Natural killer cell (primary cell): ENCODE measurements at regions not wholly inside any gene's neighbourhood (a gene's known extent, or its start where the extent isn't known, plus 50 kb on each side); places are given as distances from the start of the nearest gene placed in this dataset.
"Not testable (repeated sequence)": the region's sequence is repeated elsewhere in the genome, so short reads cannot be mapped to it uniquely, and the experiment has no call there.

Experiments
- ATAC-seq, 3 donors: fragments of 150-1000 bp in 2 of 3; fragments of 200-7000 bp in 1 of 3; cut with Tn5 transposase; 1 replicate in 1 of 3; 2 replicates in 2 of 3; pipeline ENCODE4 v1.10.0; 2021; ENCODE audit warnings: mild to moderate bottlenecking in 2 of 3, moderate library complexity in 2 of 3
- DNase-seq, 2 donors: peaks; one replicate each; pipeline versions ENCODE4 v3.0.0 to v3.0.0-alpha.2; 2013 to 2021; ENCODE audit warnings: mixed read lengths in 1 of 2
- H3K27ac ChIP-seq: one replicate; pipeline ENCODE4 v1.5.1; 2013; ENCODE audit warnings: mild to moderate bottlenecking, low read length
- H3K27me3 ChIP-seq: one replicate; pipeline ENCODE4 v1.6.1; 2013; ENCODE audit warnings: low read length; ENCODE audit not compliant: control insufficient read depth, insufficient read depth
- H3K36me3 ChIP-seq: one replicate; pipeline ENCODE4 v1.6.1; 2013; ENCODE audit warnings: low read length; ENCODE audit not compliant: control insufficient read depth, insufficient read depth
- H3K4me1 ChIP-seq: one replicate; pipeline ENCODE4 v1.6.1; 2013; ENCODE audit warnings: low read length; ENCODE audit not compliant: control insufficient read depth, insufficient read depth
- H3K4me3 ChIP-seq: one replicate; pipeline ENCODE4 v1.5.1; 2013; ENCODE audit warnings: low read length
- H3K9me3 ChIP-seq: one replicate; pipeline ENCODE4 v1.6.1; 2013; ENCODE audit warnings: low read length; ENCODE audit not compliant: control insufficient read depth, insufficient read depth
- H3K27ac Mint-ChIP-seq, 2 donors: one replicate each; pipeline ENCODE4 v1.8.0; 2022; ENCODE audit warnings: mild to moderate bottlenecking in 2 of 2, mixed read lengths in 2 of 2, moderate library complexity in 1 of 2
- H3K27me3 Mint-ChIP-seq, 2 donors: one replicate each; pipeline ENCODE4 v1.8.0; 2022; ENCODE audit warnings: low read depth in 2 of 2, mixed read lengths in 2 of 2
- H3K36me3 Mint-ChIP-seq: one replicate; pipeline ENCODE4 v1.8.0; 2022; ENCODE audit warnings: mixed read lengths
- H3K4me1 Mint-ChIP-seq, 2 donors: one replicate each; pipeline ENCODE4 v1.8.0; 2022; ENCODE audit warnings: mixed read lengths in 2 of 2
- H3K4me3 Mint-ChIP-seq: one replicate; pipeline ENCODE4 v1.8.0; 2022; ENCODE audit warnings: mild to moderate bottlenecking, moderate library complexity, mixed read lengths
- H3K9me3 Mint-ChIP-seq, 2 donors: one replicate each; pipeline ENCODE4 v1.8.0; 2022; ENCODE audit warnings: mixed read lengths in 2 of 2
- CTCF ChIP-seq: fragments of 200-600 bp; IDR thresholded peaks from one replicate; pipeline ENCODE4 v1.8.0; 2022; ENCODE audit warnings: antibody characterized with exemption
- WGBS: methylation state at CpG from one replicate; pipeline ENCODE4 v1.1.7; 2013; ENCODE audit warnings: missing lambda C conversion rate; ENCODE audit not compliant: insufficient coverage; 5-methylcytosine and 5-hydroxymethylcytosine counted together
- intact Hi-C: fragments of 100-400 bp; cut with micrococcal nuclease; formaldehyde crosslinking; loops from one replicate; pipeline ENCODE4 v1.14.2; 2022

GRCh38 chr3:170806676-170807075 is 63.3 kb downstream of the RPL22L1 start:
- intact Hi-C loops = no loop called here
- H3K36me3 Mint-ChIP-seq = no peaks in the 10 kb centered on the region
- Histone ChIP-seq H3K27me3 (no peaks in the 10 kb centered on the region), H3K4me3 (no peak overlapping the region), H3K9me3 (no peaks in the 10 kb centered on the region), H3K27ac (no peak overlapping the region), H3K36me3 (no peaks in the 10 kb centered on the region), H3K4me1 (no peaks in the 10 kb centered on the region)
- WGBS = 100% methylated on average over 1 of the region's 2 CpGs
- H3K27ac Mint-ChIP-seq = no peak overlapping the region
- DNase-seq (no peak), ATAC-seq (no peak)
- peaks cover 36% of the 10 kb centered on the region in 2 donors for H3K27me3 Mint-ChIP-seq
- H3K4me1 Mint-ChIP-seq = peaks cover under 1 to 2% of the 10 kb centered on the region in 2 donors
- H3K4me3 Mint-ChIP-seq = no peak overlapping the region
- TF ChIP-seq CTCF = no peak
- H3K9me3 Mint-ChIP-seq = no peaks in the 10 kb centered on the region

GRCh38 chr3:170806141-170806540 is 63.9 kb downstream of the RPL22L1 start:
- WGBS = 95% methylated on average over 5 of the region's 5 CpGs

GRCh38 chr3:170805296-170805695 is 64.7 kb downstream of the RPL22L1 start:
- H3K36me3 Mint-ChIP-seq, intact Hi-C loops, H3K4me1 Mint-ChIP-seq, H3K4me3 ChIP-seq, DNase-seq, H3K36me3 ChIP-seq, H3K9me3 Mint-ChIP-seq, ATAC-seq, H3K27ac Mint-ChIP-seq, H3K27ac ChIP-seq, H3K4me1 ChIP-seq, H3K9me3 ChIP-seq, H3K4me3 Mint-ChIP-seq, H3K27me3 ChIP-seq: not testable (repeated sequence)
- 88% methylated on average over 1 of the region's 1 CpG for WGBS
- H3K27me3 Mint-ChIP-seq = peaks cover 40 to 41% of the 10 kb centered on the region in 2 donors

More at GRCh38 chr3:170806141-170806540, 63.9 kb downstream of the RPL22L1 start:
- Mint-ChIP-seq H3K36me3 (no peaks in the 10 kb centered on the region), H3K4me1 (no peaks in the 10 kb centered on the region), H3K27ac (no peak overlapping the region), H3K27me3 (peaks cover 40 to 41% of the 10 kb centered on the region in 2 donors), H3K4me3 (no peak overlapping the region), H3K9me3 (no peaks in the 10 kb centered on the region)
- H3K27ac ChIP-seq = no peak overlapping the region
- intact Hi-C loops = no loop called here
- H3K4me3 ChIP-seq = no peak overlapping the region
- H3K4me1 ChIP-seq = no peaks in the 10 kb centered on the region
- H3K9me3 ChIP-seq = no peaks in the 10 kb centered on the region
- no peak for DNase-seq
- ATAC-seq = no peak
- no peaks in the 10 kb centered on the region for H3K36me3 ChIP-seq
- peaks cover 3% of the 10 kb centered on the region for H3K27me3 ChIP-seq
- TF ChIP-seq CTCF = no peak

- peaks cover 40 to 41% of the 10 kb centered on the region in 2 donors for H3K27me3 Mint-ChIP-seq
These were observed 65.4 kb downstream of the RPL22L1 start for GRCh38 chr3:170804634-170805033.

DNA sequence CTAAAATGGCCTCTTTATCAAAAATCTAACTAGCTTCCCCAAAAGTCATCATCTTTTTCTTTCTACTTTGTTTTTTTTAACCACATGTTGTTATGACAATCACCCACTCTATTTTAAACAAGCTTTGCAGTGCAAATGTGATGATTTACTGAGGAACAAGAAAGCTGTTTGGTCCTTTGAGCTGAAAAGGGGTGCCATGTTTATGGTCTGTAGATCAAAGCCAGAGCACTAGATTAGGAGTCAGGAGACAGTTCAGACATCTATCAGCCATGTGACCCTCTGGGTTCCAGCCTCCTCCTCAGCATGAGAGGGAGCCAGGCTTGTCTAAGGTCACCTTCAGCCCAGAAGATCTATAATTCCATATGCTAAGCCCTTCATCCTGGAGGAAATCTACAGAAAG is 65.9 kb downstream of the RPL22L1 start:
- H3K27ac Mint-ChIP-seq = no peak overlapping the region
- ATAC-seq (no peak), DNase-seq (no peak)
- no peaks in the 10 kb centered on the region for H3K9me3 Mint-ChIP-seq
- Histone ChIP-seq H3K36me3 (no peaks in the 10 kb centered on the region), H3K4me3 (no peak overlapping the region), H3K27me3 (peaks cover 5% of the 10 kb centered on the region), H3K9me3 (no peaks in the 10 kb centered on the region), H3K27ac (no peak overlapping the region), H3K4me1 (no peaks in the 10 kb centered on the region)
- H3K4me1 Mint-ChIP-seq = no peaks in the 10 kb centered on the region
- intact Hi-C loops = no loop called here
- no peak for TF ChIP-seq CTCF
- H3K27me3 Mint-ChIP-seq = peaks cover 42 to 45% of the 10 kb centered on the region in 2 donors
- no peaks in the 10 kb centered on the region for H3K36me3 Mint-ChIP-seq
- no peak overlapping the region for H3K4me3 Mint-ChIP-seq

More at GRCh38 chr3:170804634-170805033, 65.4 kb downstream of the RPL22L1 start:
- ATAC-seq, H3K4me3 ChIP-seq, H3K4me1 Mint-ChIP-seq, H3K9me3 ChIP-seq, H3K4me1 ChIP-seq, H3K27ac ChIP-seq, H3K36me3 ChIP-seq, DNase-seq, H3K36me3 Mint-ChIP-seq, H3K27me3 ChIP-seq, H3K9me3 Mint-ChIP-seq, intact Hi-C loops, H3K27ac Mint-ChIP-seq, H3K4me3 Mint-ChIP-seq: not testable (repeated sequence)
- WGBS = no CpG with 5 or more reads among the region's 1 CpG
